ENCODE measurements at regions not wholly inside any gene's neighbourhood (a gene's known extent, or its start where the extent isn't known, plus 50 kb on each side); places are given as distances from the start of the nearest gene placed in this dataset.

DNA sequence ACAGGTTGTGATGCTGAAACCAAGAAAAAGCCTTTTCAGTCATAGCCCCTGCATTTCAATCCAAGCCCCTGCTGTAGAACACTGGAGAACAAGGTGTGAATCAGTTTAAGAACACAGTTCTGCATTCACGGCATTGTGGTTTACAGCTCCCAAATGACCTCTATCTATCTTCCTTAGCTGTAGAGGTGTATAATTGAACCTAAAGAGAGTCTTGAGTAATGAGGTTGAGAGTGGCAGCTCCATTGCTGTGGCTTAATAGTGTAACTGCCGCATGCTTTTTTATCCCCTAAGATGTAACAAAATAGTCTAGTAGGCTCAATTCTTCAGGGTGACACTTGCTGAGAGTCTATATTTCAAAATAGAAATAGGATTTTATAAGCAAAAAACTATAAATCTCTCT lies 121.3 kb upstream of the EPHA4 start:
- no peaks in the 10 kb centered on the region for H3K27me3 ChIP-seq (ENCODE audit: control insufficient read depth, insufficient read depth, low read length)
- no peaks in the 10 kb centered on the region for H3K4me1 ChIP-seq (ENCODE audit: control insufficient read depth, insufficient read depth, low read length)
- no peaks in the 10 kb centered on the region for H3K36me3 ChIP-seq (ENCODE audit: control insufficient read depth, insufficient read depth, low read length)
- no peak overlapping the region for H3K4me3 ChIP-seq (ENCODE audit: low read depth, low read length)
- no peak overlapping the region for H3K9ac ChIP-seq (ENCODE audit: low read length)
- H3K27ac ChIP-seq (ENCODE audit: low read depth, low read length): no peak overlapping the region
- no peaks in the 10 kb centered on the region for H3K9me3 ChIP-seq (ENCODE audit: control insufficient read depth, insufficient read depth, low read depth, low read length)

GRCh38 chr2:221691571-221691970 lies 119.5 kb upstream of the EPHA4 start:
- Histone ChIP-seq H3K4me3 (ENCODE audit: low read depth, low read length) (no peak overlapping the region), H3K4me1 (ENCODE audit: control insufficient read depth, insufficient read depth, low read length) (no peaks in the 10 kb centered on the region), H3K27ac (ENCODE audit: low read depth, low read length) (no peak overlapping the region), H3K27me3 (ENCODE audit: control insufficient read depth, insufficient read depth, low read length) (no peaks in the 10 kb centered on the region), H3K36me3 (ENCODE audit: control insufficient read depth, insufficient read depth, low read length) (no peaks in the 10 kb centered on the region), H3K9ac (ENCODE audit: low read length) (no peak overlapping the region), H3K9me3 (ENCODE audit: control insufficient read depth, insufficient read depth, low read depth, low read length) (no peaks in the 10 kb centered on the region)

DNA sequence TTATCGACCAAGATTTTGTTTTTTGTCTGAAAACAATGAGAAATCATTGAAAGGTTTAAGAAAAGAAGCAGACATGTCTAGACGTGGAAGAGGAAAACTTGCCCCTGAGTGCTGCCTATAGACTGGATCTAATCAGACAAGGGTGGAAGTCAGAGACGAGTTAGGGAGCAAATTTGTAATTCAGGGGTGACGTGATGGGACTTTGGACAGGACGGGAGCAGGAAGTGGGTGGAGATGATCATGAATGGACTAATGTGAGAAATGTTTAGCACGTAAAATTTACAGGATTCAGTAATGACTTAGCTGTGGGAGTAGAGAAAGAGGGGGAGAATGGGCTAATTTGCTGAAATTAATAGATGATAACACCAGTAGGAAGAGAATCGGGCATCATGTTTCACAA lies 117.0 kb upstream of the EPHA4 start:
- Histone ChIP-seq H3K27me3 (ENCODE audit: control insufficient read depth, insufficient read depth, low read length) (no peaks in the 10 kb centered on the region), H3K9ac (ENCODE audit: low read length) (no peak overlapping the region), H3K36me3 (ENCODE audit: control insufficient read depth, insufficient read depth, low read length) (no peaks in the 10 kb centered on the region), H3K4me3 (ENCODE audit: low read depth, low read length) (no peak overlapping the region), H3K4me1 (ENCODE audit: control insufficient read depth, insufficient read depth, low read length) (no peaks in the 10 kb centered on the region), H3K27ac (ENCODE audit: low read depth, low read length) (no peak overlapping the region), H3K9me3 (ENCODE audit: control insufficient read depth, insufficient read depth, low read depth, low read length) (no peaks in the 10 kb centered on the region)

GRCh38 chr2:221680548-221680947 lies 108.4 kb upstream of the EPHA4 start:
- Histone ChIP-seq H3K4me3 (ENCODE audit: low read depth, low read length) (no peak overlapping the region), H3K27me3 (ENCODE audit: control insufficient read depth, insufficient read depth, low read length) (no peaks in the 10 kb centered on the region), H3K36me3 (ENCODE audit: control insufficient read depth, insufficient read depth, low read length) (no peaks in the 10 kb centered on the region), H3K9ac (ENCODE audit: low read length) (no peak overlapping the region), H3K27ac (ENCODE audit: low read depth, low read length) (no peak overlapping the region), H3K4me1 (ENCODE audit: control insufficient read depth, insufficient read depth, low read length) (peaks cover 17% of the 10 kb centered on the region), H3K9me3 (ENCODE audit: control insufficient read depth, insufficient read depth, low read depth, low read length) (no peaks in the 10 kb centered on the region)

- H3K4me3 ChIP-seq (ENCODE audit: low read depth, low read length): no peak overlapping the region
- no peak overlapping the region for H3K9ac ChIP-seq (ENCODE audit: low read length)
- peaks cover 17% of the 10 kb centered on the region for H3K4me1 ChIP-seq (ENCODE audit: control insufficient read depth, insufficient read depth, low read length)
- no peak overlapping the region for H3K27ac ChIP-seq (ENCODE audit: low read depth, low read length)
- no peaks in the 10 kb centered on the region for H3K27me3 ChIP-seq (ENCODE audit: control insufficient read depth, insufficient read depth, low read length)
- H3K36me3 ChIP-seq (ENCODE audit: control insufficient read depth, insufficient read depth, low read length): no peaks in the 10 kb centered on the region
- no peaks in the 10 kb centered on the region for H3K9me3 ChIP-seq (ENCODE audit: control insufficient read depth, insufficient read depth, low read depth, low read length)
These were observed 105.6 kb upstream of the EPHA4 start for GRCh38 chr2:221677688-221678087.

GRCh38 chr2:221676566-221677172 lies 104.6 kb upstream of the EPHA4 start:
- no peak overlapping the region for H3K9ac ChIP-seq (ENCODE audit: low read length)
- no peaks in the 10 kb centered on the region for H3K36me3 ChIP-seq (ENCODE audit: control insufficient read depth, insufficient read depth, low read length)
- H3K4me3 ChIP-seq (ENCODE audit: low read depth, low read length): no peak overlapping the region
- peaks cover 17% of the 10 kb centered on the region for H3K4me1 ChIP-seq (ENCODE audit: control insufficient read depth, insufficient read depth, low read length)
- no peak overlapping the region for H3K27ac ChIP-seq (ENCODE audit: low read depth, low read length)
- H3K9me3 ChIP-seq (ENCODE audit: control insufficient read depth, insufficient read depth, low read depth, low read length): no peaks in the 10 kb centered on the region
- H3K27me3 ChIP-seq (ENCODE audit: control insufficient read depth, insufficient read depth, low read length): no peaks in the 10 kb centered on the region

GRCh38 chr2:221675201-221675908 lies 103.3 kb upstream of the EPHA4 start:
- H3K4me3 ChIP-seq (ENCODE audit: low read depth, low read length): no peak overlapping the region
- H3K4me1 ChIP-seq (ENCODE audit: control insufficient read depth, insufficient read depth, low read length): peaks cover 17% of the 10 kb centered on the region
- H3K9ac ChIP-seq (ENCODE audit: low read length): no peak overlapping the region
- H3K9me3 ChIP-seq (ENCODE audit: control insufficient read depth, insufficient read depth, low read depth, low read length): no peaks in the 10 kb centered on the region
- no peak overlapping the region for H3K27ac ChIP-seq (ENCODE audit: low read depth, low read length)
- H3K27me3 ChIP-seq (ENCODE audit: control insufficient read depth, insufficient read depth, low read length): no peaks in the 10 kb centered on the region
- H3K36me3 ChIP-seq (ENCODE audit: control insufficient read depth, insufficient read depth, low read length): no peaks in the 10 kb centered on the region

DNA sequence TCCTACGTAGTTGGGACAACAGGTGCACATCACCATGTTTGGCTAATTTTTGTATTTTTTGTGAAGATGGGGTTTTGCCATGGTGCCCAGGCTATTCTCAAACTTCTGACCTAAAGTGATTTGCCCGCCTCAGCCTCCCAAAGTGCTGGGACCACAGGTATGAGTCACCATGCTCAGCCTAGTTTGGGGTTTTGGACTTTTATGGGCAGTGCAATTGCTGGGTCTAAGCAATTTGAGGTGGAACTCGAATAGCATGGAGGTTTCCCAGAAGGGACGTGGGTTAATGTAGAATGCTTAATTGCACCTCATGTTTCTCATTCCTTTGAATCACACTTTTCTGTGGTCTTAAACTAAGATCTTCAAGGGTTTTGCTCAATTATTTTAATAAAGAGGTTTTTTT lies 102.3 kb upstream of the EPHA4 start:
- Histone ChIP-seq H3K4me1 (ENCODE audit: control insufficient read depth, insufficient read depth, low read length) (peaks cover 12% of the 10 kb centered on the region), H3K36me3 (ENCODE audit: control insufficient read depth, insufficient read depth, low read length) (no peaks in the 10 kb centered on the region), H3K9me3 (ENCODE audit: control insufficient read depth, insufficient read depth, low read depth, low read length) (no peaks in the 10 kb centered on the region), H3K27ac (ENCODE audit: low read depth, low read length) (no peak overlapping the region), H3K9ac (ENCODE audit: low read length) (no peak overlapping the region), H3K4me3 (ENCODE audit: low read depth, low read length) (no peak overlapping the region), H3K27me3 (ENCODE audit: control insufficient read depth, insufficient read depth, low read length) (no peaks in the 10 kb centered on the region)

GRCh38 chr2:221673248-221673647 lies 101.1 kb upstream of the EPHA4 start:
- no peaks in the 10 kb centered on the region for H3K36me3 ChIP-seq (ENCODE audit: control insufficient read depth, insufficient read depth, low read length)

GRCh38 chr2:221671515-221671914 lies 99.4 kb upstream of the EPHA4 start:
- Histone ChIP-seq H3K36me3 (ENCODE audit: control insufficient read depth, insufficient read depth, low read length) (no peaks in the 10 kb centered on the region), H3K9me3 (ENCODE audit: control insufficient read depth, insufficient read depth, low read depth, low read length) (0 out of 2 replicates have a peak, but pooled peaks cover 2% of the 10 kb centered on the region), H3K9ac (ENCODE audit: low read length) (no peak overlapping the region), H3K4me1 (ENCODE audit: control insufficient read depth, insufficient read depth, low read length) (0 out of 2 replicates have a peak, but pooled peaks cover 2% of the 10 kb centered on the region), H3K27me3 (ENCODE audit: control insufficient read depth, insufficient read depth, low read length) (no peaks in the 10 kb centered on the region), H3K4me3 (ENCODE audit: low read depth, low read length) (no peak overlapping the region), H3K27ac (ENCODE audit: low read depth, low read length) (no peak overlapping the region)

More at GRCh38 chr2:221673248-221673647, 101.1 kb upstream of the EPHA4 start:
- Histone ChIP-seq H3K9ac (ENCODE audit: low read length) (no peak overlapping the region), H3K27me3 (ENCODE audit: control insufficient read depth, insufficient read depth, low read length) (no peaks in the 10 kb centered on the region), H3K4me3 (ENCODE audit: low read depth, low read length) (no peak overlapping the region), H3K4me1 (ENCODE audit: control insufficient read depth, insufficient read depth, low read length) (peaks cover 12% of the 10 kb centered on the region), H3K27ac (ENCODE audit: low read depth, low read length) (no peak overlapping the region), H3K9me3 (ENCODE audit: control insufficient read depth, insufficient read depth, low read depth, low read length) (no peaks in the 10 kb centered on the region)

DNA sequence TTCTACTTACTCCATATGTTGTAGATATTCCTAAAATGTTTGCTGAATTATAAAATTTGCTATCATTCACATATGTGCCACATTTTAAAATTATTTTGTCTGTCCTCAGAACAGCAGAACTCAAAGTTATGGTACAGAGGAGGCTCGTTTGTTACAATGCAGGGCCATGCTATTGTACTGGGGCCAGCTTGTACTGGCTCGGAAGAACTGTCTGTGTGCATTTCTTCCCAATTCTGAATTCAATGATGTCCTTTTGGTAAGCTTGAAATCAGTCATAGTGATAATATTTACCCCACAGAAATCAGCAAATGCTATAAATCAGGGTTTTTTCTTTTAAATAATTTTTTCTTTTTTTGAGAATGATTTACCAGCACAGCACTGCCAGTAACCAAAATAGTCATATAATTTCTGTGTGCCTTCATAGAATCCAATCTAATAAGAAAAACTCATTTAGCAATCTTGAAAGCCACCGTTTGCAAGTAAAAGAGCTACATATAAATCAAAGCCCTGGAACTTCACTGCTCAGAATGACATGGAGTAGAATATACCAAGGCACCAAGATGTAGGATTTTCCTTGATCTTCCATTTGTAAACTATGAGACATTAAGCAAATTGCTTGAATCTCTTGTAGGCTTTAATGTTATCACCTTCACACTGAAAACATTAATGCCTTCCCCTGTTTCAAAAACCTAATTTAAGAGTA lies 90.7 kb upstream of the EPHA4 start:
- peaks cover 4% of the 10 kb centered on the region; the same call in 1 of the 2 replicates for H3K4me1 ChIP-seq (ENCODE audit: control insufficient read depth, insufficient read depth, low read length)
- H3K27me3 ChIP-seq (ENCODE audit: control insufficient read depth, insufficient read depth, low read length): no peaks in the 10 kb centered on the region
- no peaks in the 10 kb centered on the region for H3K36me3 ChIP-seq (ENCODE audit: control insufficient read depth, insufficient read depth, low read length)
- no peak overlapping the region for H3K27ac ChIP-seq (ENCODE audit: low read depth, low read length)
- no peak overlapping the region for H3K4me3 ChIP-seq (ENCODE audit: low read depth, low read length)
- no peak overlapping the region for H3K9ac ChIP-seq (ENCODE audit: low read length)
- peaks cover 14% of the 10 kb centered on the region for H3K9me3 ChIP-seq (ENCODE audit: control insufficient read depth, insufficient read depth, low read depth, low read length)

Data from HUES6 (cell line).